Keratinocyte (primary cell): ENCODE measurements at regions not wholly inside any gene's neighbourhood (a gene's known extent, or its start where the extent isn't known, plus 50 kb on each side); places are given as distances from the start of the nearest gene placed in this dataset.

Experiments used
- CTCF ChIP-seq, 3 experiments: IDR thresholded peaks in 1 of 3; conservative IDR thresholded peaks in 1 of 3; optimal IDR thresholded peaks in 1 of 3; 2 replicates in 2 of 3; 3 replicates in 1 of 3; pipeline versions ENCODE3 to v1.5.1; 2011; ENCODE audit warnings: low read length in 3 of 3, mild to moderate bottlenecking in 3 of 3, moderate library complexity in 2 of 3, control low read depth in 1 of 3, inconsistent platforms in 1 of 3; ENCODE audit not compliant: insufficient read depth in 2 of 3; ENCODE audit errors: extremely low read depth in 1 of 3
- EZH2 ChIP-seq: IDR thresholded peaks from one replicate; pipeline ENCODE4 v1.6.1; 2012; ENCODE audit warnings: inconsistent platforms, mild to moderate bottlenecking, low read length, moderate library complexity

- TF ChIP-seq CTCF (optimal IDR thresholded peaks at IDR 0.05 in 1 of 3, IDR thresholded peaks at IDR 0.05 in 1 of 3, conservative IDR thresholded peaks at IDR 0.05 in 1 of 3; ENCODE audit: extremely low read depth in 1 of 3, insufficient read depth in 2 of 3, low read length in 3 of 3) (no peak), EZH2 (no peak)
These were observed 327.5 kb upstream of the JAG1 start for GRCh38 chr20:11001302-11001701.
